ENCODE measurements at regions not wholly inside any gene's neighbourhood (a gene's known extent, or its start where the extent isn't known, plus 50 kb on each side); places are given as distances from the start of the nearest gene placed in this dataset.
"Not testable (repeated sequence)": the region's sequence is repeated elsewhere in the genome, so short reads cannot be mapped to it uniquely, and the experiment has no call there.

DNA sequence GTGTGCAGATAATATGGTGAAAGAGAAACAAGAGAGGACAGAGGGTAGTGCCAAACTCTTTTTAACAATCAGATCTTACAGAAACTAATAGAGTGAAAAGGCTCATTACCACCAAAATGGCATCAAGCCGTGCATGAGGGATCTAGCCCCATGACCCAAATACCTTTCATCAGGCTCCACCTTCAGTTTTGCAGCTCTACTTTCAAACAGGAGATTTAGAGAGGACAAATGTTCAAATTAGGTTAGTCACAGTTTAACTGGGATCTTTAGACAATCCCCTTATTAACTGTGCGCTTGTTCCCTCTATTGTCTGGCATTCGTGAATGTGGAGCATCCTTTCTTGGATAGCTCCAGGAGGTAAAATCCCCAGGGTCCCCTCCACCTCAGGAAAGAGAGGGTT, 1209.3 kb upstream of the CHAC2 start:
- DNase-seq (ENCODE audit: low read depth), result no peak

DNA sequence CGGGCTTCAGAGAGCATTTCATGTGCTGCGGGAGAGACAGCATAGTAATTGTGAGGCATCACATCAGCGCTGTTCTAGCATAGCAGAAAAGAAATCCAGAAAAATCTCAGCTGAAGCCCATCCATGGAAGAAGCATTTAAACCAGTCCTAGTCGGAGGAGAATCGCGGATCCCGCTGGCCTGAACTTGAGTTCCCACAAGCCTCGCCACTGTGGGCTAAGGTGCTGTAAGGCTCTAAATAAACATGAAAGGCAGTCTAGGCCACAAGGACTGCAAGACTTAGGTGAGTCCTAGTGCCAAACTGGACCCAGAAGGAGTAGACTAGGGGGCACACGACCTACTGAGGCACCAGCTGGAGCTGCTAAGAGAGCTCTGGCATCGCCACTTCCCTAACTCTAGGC, 1225.3 kb upstream of the CHAC2 start:
- DNase-seq (ENCODE audit: low read depth), result no peak

DNA sequence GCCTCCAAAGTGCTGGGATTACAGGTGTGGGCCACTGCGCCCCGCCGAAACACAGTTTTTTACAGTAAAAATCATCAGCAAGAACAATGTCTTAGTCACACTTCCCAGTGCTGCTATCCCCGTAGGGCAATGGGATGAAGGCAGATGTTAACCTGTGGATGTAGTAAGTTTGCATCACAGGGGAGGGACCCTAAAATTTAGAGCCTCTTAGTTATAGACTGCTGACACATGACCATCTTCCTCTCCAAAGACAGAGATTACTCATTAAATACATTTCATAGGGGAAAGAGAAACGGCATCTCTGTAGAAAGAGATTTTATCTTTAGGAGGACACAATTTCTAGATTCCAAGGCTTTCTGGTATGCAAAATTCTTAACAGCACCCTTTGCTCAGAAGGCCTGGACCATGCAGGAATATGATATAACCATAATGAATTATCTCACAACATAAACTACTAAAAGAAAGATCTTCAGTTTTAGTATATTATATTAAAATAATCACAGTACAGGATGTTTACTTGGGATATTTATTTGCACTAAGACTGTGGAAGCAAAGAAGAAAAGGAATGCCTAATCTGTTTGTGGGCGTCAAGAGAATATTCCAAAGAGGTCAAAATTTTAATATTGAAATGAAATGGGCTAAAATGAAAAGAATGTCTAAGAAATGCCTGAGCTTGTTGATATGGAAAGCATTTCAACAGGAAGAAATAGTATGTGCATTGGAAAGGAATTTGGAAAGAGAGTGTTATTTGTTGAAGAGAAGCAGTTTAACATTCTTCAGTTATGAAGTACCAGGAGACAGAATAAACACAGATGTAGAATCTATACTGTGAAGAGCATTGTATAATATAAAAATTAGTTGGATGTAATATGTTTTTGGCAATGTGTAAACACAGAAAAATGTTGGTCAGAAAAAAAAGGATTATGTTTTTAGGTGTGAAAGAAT, 1228.3 kb upstream of the CHAC2 start:
- peak; percentile 77 for DNase-seq (ENCODE audit: low read depth)

DNA sequence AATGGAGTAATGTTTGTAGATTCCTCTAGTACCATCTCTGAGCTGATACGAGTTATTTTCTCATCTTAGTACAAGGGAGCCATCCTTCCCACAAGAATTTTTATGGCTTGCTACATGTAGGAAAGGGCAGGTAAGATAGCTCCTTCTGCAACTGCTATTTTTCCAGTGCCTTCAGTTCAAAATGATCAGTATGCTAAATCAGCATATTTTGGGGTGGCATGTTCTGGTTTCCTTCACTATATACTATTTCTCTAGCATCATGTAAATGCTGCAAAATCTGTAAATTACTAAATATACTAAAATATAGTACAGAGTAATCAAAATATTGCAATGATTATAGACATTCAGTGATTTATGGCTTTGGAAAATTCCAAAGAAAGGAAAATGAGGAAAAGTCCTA, 1230.0 kb upstream of the CHAC2 start:
- DNase-seq (ENCODE audit: low read depth), result no peak

DNA sequence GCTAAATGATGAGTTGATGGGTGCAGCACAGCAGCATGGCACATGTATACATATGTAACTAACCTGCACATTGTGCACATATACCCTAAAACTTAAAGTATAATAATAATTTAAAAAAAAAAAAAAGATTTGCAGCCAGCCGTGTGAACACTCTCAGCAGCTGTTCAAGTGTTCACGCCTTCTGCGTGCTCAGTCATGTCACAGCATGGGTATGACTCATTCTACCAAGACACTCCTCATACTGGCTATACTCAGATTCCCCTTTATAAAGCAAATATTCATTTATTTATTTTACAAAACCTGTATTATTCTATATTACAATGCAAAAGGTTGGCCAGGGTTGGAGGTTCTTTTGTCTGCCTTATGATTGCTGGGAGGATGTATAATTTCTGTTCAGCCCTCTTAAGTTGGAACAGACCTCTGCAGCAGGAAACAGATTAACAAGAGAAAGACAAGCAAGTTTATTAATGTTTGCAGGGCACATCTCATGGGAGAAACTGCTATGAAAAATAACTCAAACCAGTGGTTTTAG, 1230.6 kb upstream of the CHAC2 start:
- peak; percentile 78 for DNase-seq (ENCODE audit: low read depth)

DNA sequence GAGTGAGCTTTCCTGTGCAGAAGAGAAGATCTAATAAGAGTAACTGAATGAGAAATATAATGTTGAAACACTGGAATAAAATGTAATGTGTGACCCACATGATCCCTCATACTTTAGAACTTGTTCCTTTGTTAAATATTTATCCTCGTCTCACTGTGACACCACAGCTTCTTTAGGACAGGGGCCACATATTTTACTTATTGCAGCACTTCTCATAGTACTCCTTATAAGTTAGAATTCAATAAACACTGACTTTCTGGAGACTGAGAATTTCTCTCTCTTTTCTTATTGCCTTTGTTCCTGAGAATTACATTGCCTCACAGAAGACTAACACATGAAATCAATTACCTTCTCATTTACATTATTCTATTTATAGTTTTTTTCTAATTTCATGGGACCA, 1234.6 kb upstream of the CHAC2 start:
- no peak for DNase-seq (ENCODE audit: low read depth)

DNA sequence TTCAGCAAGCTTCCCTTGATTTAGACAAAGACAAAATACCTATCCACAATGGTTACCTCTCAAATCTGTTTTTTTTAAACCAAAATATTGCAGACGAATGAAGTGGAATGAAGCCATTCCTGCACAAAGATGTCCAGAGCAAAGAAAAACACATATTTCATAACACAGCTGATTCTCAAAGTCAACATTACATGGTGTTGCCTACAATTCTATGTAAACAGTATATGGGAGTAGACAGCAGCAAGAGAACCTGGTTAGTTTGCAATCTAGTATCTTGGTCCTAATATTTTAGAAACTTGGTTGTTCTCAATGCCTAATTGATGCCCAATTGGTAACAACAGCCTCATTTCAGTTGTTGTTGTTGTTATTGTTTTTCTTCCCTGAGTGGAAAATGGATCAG, 1240.9 kb upstream of the CHAC2 start:
- no peak for DNase-seq (ENCODE audit: low read depth)

DNA sequence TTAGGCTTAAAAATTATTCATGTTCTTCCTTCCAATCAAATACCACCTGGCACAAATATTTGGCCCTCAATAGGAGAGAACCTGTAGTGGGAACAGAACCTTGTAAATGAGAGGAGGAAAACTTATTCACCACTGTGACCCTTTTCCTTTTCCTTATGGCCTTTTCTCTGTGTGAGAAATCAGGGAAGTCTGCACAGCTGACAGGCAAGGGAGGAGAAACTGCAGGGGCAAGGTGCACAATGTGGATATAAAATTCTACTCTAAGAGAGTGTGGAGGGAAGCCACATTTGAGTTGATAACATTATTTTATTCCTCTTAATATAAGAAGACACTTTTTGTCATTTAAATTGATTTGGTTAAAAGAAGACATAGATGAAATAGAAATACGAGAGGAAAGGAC, 1247.0 kb upstream of the CHAC2 start:
- DNase-seq (ENCODE audit: low read depth), result no peak

DNA sequence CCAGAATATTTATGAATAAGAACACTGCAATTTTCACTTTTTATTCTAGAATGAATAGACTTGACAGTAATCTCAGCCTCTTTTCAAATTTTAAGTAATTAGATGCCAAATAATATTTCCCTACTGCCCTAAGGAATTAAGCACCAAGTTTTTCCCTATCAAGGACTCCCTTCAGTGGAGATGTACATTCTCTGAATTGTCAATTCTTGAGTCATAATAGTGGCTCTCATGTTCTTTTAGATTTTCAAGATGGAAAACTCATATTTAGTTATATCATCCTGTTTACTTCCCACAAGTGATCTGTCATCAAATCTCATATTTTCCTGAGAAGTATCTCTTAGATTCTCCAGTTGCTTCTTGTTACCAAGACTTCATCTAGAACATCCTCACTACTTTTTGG, 1248.9 kb upstream of the CHAC2 start:
- DNase-seq (ENCODE audit: low read depth), result peak; percentile 66

DNA sequence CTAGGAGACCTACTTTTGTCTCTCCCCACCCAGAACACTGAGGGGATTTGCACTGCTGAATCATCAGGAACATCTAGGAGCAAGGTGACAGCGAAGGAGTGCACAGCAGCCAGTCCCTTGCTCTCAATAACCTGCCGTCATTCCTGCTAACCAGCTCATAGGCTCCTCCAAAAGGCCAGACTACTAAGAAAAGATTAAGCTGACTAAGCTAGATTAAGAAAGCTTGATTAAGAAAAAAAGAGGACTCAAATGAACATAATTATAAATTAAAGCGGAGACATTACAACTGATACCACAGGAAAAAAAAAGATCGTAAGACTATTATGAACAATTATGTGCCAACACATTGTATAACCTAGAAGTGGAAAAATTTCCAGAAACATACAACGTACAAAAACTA, 1254.8 kb upstream of the CHAC2 start:
- DNase-seq (ENCODE audit: low read depth), result no peak

DNA sequence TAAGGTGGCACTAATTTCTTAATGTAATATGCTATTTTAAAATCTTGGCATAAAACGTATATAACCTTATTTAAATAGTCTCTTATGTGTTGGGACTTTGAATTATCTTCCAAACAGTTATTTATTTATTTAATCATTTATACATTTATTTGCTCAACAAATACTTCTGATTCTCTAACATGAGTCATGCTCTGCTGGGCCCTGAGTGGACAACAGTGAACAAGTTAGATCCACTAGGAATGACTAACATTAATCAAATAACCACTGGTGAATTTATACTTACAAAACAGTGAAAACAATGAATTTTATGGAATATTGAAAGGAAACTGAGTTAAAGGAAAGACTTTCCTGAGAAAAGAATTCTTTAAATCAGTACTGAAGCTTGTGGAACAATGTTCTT, 1257.2 kb upstream of the CHAC2 start:
- peak; percentile 71 for DNase-seq (ENCODE audit: low read depth)

DNA sequence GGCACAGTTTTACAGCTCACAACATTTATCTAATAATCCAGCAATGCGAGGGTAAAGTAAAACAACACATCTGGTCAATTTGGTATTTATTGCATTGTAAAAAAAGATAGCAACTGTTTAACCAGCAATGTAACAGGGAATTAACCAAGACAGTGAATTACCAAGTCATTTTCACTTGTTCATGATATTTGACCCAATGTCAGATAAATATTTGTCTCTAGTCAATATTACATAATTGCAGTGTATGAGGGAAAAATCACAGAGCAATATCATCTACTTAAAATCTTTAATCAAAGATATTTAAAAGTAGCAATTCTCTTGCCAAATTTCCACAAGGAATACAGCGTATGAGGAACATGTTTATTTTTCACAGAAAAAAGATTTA, 1265.1 kb upstream of the CHAC2 start:
- DNase-seq (ENCODE audit: low read depth), result no peak

DNA sequence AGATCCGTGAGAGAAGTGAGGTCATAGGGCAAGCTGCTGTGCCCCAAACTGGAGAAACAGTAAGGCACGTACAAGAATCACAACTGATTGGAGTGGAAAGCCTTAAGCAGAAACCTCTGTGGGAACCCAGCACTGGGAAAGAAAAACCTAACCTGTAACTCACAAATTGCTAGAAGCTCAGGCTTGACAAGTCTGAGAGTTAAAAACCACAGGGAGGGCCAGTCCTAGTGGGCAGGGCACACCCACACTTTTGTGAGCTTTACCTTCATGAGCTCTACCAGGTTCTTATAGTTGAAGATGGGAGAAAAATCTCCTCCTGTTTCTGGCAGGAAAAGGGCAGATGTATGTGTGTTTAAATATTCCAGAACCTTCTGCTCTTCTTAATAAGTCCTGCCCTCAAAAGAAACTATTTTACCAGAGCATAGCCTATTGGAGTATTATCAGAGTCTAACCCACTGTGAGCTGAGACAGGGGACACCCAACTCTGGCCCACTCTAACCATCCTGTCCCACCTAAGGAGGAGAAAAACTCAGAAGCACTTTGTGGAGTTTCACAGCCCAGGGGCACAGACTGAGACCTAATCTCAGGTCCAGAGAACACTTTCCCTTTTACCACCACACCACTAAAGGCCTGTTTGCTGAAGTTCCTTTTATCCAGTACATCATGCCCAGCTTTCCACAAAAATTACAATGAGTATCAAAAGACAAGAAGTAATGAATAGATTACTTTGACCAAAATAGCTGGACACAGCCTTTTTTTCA, 1265.7 kb upstream of the CHAC2 start:
- no peak for DNase-seq (ENCODE audit: low read depth)

DNA sequence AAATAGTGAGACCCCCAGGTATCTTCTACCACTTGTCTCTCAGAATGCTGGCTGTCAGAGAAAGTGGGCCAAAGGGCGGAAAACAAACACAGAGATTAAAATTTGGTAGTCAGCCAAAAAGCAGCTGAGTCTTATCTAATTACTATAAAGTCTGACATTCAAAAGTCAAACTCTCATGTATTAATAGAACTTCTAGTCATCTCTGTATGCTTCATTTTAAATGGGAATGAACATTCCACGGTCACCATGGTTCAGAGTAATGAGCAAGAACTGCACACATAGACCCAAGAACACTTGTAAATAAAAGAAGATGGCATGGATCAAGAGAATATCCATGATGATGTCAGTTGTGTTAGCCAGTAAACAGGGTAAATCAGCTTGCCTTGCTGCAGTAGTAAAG, 1267.0 kb upstream of the CHAC2 start:
- no peak for DNase-seq (ENCODE audit: low read depth)

DNA sequence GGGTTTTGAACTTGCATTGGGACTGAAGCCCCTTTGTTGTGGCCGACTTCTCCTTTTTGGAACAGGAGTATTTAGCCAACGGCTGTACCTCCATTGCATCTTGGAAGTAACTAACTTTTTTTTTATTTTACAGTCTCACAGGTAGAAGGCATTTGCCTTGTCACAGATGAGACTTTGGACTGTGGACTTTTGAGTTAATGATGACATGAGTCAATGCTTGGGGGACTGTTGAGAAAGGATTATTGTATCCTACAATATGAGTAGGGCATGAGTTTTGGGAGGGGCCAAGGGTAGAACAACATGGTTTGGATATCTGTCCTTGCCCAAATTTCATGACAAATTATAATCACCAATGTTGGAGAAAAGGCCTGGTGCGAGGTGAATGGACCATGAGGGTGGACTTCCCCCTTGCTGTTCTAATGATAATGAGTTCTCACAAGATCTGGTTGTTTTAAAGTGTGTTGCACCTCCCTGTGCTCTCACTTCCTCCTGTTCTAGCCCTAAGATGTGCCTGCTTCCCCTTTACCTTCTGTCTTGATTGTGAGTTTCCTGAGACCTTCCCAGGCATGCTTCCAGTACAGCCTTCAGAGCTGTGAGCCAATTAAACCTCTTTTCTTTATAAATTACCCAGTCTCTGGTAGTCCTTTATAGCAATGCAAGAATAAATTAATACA, 1269.4 kb upstream of the CHAC2 start:
- no peak for DNase-seq (ENCODE audit: low read depth)

DNA sequence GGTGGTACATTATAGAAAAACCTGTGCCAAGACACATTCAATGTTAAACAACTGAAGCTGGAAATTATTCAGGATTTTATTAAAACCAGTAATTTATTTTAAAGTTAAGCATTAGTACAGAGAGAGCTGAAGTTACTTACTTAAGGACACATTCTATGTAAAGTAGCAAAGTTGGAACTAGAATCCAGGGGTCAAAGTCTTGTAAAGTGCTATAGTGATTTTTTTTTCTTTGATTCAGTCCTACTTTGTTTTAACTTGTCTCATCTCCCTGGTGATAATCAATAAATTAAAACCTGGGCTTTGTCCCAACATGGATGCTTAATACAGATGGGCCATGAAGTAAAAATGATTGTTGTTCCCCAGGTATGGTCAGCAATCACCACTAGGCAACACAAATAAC, 1271.8 kb upstream of the CHAC2 start:
- no peak for DNase-seq (ENCODE audit: low read depth)

DNA sequence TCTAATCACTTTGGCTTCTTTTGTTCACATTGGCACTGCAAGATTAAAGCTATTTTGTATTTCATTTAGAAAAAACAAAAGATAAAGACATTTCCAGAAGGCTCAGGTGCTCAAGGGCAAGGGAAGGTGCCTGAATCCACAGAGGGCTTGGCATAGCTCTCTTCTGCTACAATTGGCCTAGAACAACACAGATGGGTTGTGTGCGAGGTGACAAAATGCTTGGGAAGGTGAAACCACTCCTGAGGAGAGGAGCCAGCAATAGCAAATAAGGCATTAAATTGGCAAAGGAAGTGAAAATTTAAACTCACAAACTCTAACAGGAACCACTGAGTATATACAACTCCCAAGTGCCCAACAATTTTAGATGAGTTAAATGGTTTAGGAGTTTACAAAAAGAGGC, 1290.4 kb upstream of the CHAC2 start:
- DNase-seq (ENCODE audit: low read depth), result no peak

DNA sequence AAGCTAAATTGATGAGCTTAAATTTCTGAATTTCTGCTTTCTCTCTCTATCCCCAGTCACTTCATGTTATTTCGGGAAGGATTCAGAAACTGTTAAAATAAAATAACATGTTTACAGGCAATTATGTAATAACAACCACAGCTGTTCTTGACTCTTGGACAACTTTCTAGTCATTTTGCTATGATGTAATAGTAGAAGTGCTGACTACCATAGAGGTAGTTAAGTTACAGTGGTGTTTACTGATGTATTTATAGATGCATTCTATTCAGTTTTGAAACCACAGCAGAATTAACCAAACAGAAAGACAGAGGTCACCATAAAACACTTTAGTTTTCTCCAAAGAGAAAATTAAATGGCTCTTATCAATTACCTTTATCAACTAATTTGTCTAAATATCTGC, 1292.0 kb upstream of the CHAC2 start:
- DNase-seq (ENCODE audit: low read depth), result peak; percentile 23

DNA sequence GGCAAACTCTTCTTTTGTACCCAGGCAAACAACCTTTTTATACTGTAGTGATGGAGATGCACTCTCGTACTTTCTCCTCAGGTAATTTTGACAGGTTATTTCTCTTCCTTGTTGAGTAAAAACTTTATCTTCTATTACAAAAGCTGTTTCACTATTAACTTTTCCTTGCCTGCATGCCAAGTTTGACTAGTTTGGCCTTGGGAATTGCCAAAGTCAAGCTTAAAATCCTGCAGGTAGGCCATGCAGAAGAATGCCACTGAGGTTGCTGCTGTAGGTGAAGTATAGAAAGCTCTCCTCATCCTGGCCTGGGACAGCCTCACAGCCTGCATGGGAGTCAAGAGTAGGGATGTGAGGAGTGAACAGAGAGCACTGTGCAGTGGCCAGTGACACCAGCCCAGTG, 1293.5 kb upstream of the CHAC2 start:
- no peak for DNase-seq (ENCODE audit: low read depth)

DNA sequence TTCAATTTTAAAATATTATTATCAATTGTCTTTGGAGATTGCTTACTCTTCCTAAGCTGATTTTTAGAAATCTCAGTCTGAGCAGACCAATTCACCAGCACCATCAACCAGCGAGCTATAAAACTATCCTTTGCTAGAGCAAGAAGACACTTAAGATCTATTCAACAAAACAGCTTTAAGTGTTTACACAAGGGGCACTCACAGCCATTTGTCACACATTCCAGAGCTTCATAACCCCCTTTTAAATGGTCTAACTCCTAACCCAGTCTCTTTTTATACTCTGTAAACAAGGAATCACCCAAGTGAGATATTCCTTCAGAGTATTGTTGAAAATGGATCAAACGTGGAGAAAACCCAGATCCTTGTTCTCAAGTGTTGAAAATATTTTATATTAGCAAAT, 1294.1 kb upstream of the CHAC2 start:
- no peak for DNase-seq (ENCODE audit: low read depth)

DNA sequence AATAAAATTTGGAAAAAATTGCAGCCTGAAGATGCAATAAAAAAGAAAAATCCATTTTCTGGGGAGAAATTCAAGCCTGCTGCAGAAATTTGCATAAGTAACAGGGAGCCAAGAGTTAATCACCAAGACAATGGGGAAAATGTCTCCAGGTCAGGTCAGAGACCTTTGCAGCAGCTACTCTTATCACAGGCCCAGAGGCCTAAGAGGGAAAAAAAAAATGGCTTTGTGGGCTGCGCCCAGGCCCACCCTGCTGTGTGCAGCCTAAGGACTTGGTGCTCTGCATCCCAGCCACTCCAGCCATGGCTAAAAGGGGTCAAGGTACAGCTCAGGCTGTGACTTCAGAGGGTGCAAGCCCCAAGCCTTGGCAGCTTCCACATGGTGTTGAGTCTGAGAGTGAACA, 1297.1 kb upstream of the CHAC2 start:
- not testable (repeated sequence) for DNase-seq (ENCODE audit: low read depth)

DNA sequence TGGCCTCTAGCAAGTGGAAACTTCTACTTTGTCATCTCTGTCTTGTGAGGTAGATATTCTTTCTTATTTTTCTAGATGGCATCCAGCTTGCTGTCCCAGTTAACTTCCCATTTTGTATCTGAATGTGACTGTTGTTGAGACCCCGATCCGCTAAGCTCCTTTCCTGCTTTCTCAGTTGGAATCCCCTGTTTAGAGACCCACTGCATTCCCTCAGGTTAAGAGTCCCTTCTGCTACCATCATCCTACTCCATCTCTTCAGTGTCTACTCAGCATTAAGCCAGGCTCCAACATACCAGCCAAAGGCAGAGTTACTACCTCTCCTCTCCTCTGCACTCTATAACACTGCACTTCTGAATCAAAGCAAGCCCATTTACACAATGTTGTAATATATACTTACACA, 1300.4 kb upstream of the CHAC2 start:
- no peak for DNase-seq (ENCODE audit: low read depth)

DNA sequence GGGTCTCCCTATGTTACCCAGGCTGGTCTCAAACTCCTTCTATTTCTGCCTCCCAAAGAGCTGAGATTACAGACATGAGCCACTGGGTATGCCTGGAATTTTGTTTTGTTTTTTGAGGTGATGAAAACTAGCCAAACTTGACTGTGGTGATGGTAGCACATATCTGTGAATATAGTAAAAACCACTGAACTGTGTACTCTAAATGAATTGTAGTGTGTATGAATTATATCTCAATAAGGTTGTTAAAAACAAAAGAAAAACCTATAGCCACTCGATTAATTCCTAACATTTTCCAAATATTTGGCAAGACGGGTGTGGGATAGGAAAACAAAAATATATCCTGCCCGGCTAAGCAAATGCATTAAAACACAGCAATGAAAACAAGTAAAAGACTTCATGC, 1302.3 kb upstream of the CHAC2 start:
- DNase-seq (ENCODE audit: low read depth), result peak; percentile 54

Data from iris pigment epithelial cell (primary cell).